GM12801 (cell line): ENCODE measurements at regions not wholly inside any gene's neighbourhood (a gene's known extent, or its start where the extent isn't known, plus 50 kb on each side); places are given as distances from the start of the nearest gene placed in this dataset.

Experiments
- CTCF ChIP-seq: IDR thresholded peaks from one replicate; pipeline ENCODE4 v1.5.1; 2011; ENCODE audit warnings: control low read depth; ENCODE audit not compliant: insufficient read length; ENCODE audit errors: extremely low read depth

GRCh38 chr10:84007482-84007881 lies 131.8 kb upstream of the GHITM start:
- no peak for TF ChIP-seq CTCF

GRCh38 chr10:84008878-84009277 lies 130.4 kb upstream of the GHITM start:
- no peak for TF ChIP-seq CTCF

GRCh38 chr10:84012431-84012830 lies 126.9 kb upstream of the GHITM start:
- TF ChIP-seq CTCF, result no peak

- no peak for TF ChIP-seq CTCF
These were observed 126.4 kb upstream of the GHITM start for GRCh38 chr10:84012831-84013458.

- TF ChIP-seq CTCF, result no peak
These were observed 123.3 kb upstream of the GHITM start for GRCh38 chr10:84015877-84016595.

GRCh38 chr10:84018826-84019225 lies 120.5 kb upstream of the GHITM start:
- no peak for TF ChIP-seq CTCF

- peak; percentile 5 for TF ChIP-seq CTCF
These were observed 112.5 kb upstream of the GHITM start for GRCh38 chr10:84026821-84027257.
